H9 (cell line): ENCODE measurements at regions not wholly inside any gene's neighbourhood (a gene's known extent, or its start where the extent isn't known, plus 50 kb on each side); places are given as distances from the start of the nearest gene placed in this dataset.

Experiments used
- DNase-seq: peaks from one replicate; pipeline ENCODE4 v3.0.0-alpha.2; 2017
- H2AFZ ChIP-seq: one replicate; pipeline ENCODE4 v1.6.1; 2013; ENCODE audit warnings: mild to moderate bottlenecking, low read length, control low read depth, moderate library complexity
- H2AK5ac ChIP-seq: 2 replicates; pipeline ENCODE4 v1.6.1; 2013; ENCODE audit warnings: low read length, control low read depth, mixed read lengths; ENCODE audit not compliant: insufficient read length
- H2BK120ac ChIP-seq: one replicate; pipeline ENCODE4 v1.6.1; 2013; ENCODE audit warnings: low read depth, mild to moderate bottlenecking, low read length, control low read depth, inconsistent platforms; ENCODE audit not compliant: poor library complexity, severe bottlenecking
- H2BK12ac ChIP-seq: 2 replicates; pipeline ENCODE4 v1.6.1; 2013; ENCODE audit warnings: low read length, control low read depth, mixed read lengths, low read depth; ENCODE audit not compliant: insufficient read length
- H2BK15ac ChIP-seq: 2 replicates; pipeline ENCODE4 v1.6.1; 2013; ENCODE audit warnings: low read depth, low read length, control low read depth
- H2BK20ac ChIP-seq: one replicate; pipeline ENCODE4 v1.6.1; 2013; ENCODE audit warnings: low read depth, mild to moderate bottlenecking, low read length, control low read depth, inconsistent platforms; ENCODE audit not compliant: poor library complexity, severe bottlenecking
- H2BK5ac ChIP-seq: 2 replicates; pipeline ENCODE4 v1.6.1; 2013; ENCODE audit warnings: low read length, control low read depth, mixed read lengths; ENCODE audit not compliant: insufficient read length
- H3K14ac ChIP-seq: 2 replicates; pipeline ENCODE4 v1.6.1; 2013; ENCODE audit warnings: low read length, control low read depth; ENCODE audit not compliant: insufficient read depth
- H3K18ac ChIP-seq: 2 replicates; pipeline ENCODE4 v1.6.1; 2013; ENCODE audit warnings: low read depth, mild to moderate bottlenecking, mixed read lengths, low read length, control low read depth; ENCODE audit not compliant: insufficient read length
- H3K23ac ChIP-seq: 2 replicates; pipeline ENCODE4 v1.6.1; 2013; ENCODE audit warnings: low read length, control low read depth, mixed read lengths, low read depth; ENCODE audit not compliant: insufficient read length
- H3K23me2 ChIP-seq: 2 replicates; pipeline ENCODE4 v1.6.1; 2013; ENCODE audit warnings: low read depth, mild to moderate bottlenecking, mixed read lengths, low read length, control low read depth; ENCODE audit not compliant: insufficient read length, poor library complexity, severe bottlenecking
- H3K27ac ChIP-seq: 2 replicates; pipeline ENCODE4 v1.5.1; 2013; ENCODE audit warnings: low read length, control low read depth, mixed read lengths, low read depth; ENCODE audit not compliant: insufficient read length
- H3K27me3 ChIP-seq: 2 replicates; pipeline ENCODE4 v1.6.1; 2013; ENCODE audit warnings: low read length, control low read depth, inconsistent platforms; ENCODE audit not compliant: insufficient read depth
- H3K4ac ChIP-seq: 2 replicates; pipeline ENCODE4 v1.6.1; 2013; ENCODE audit warnings: low read depth, mild to moderate bottlenecking, control low read depth, inconsistent platforms, low read length, moderate library complexity
- H3K4me1 ChIP-seq: 2 replicates; pipeline ENCODE4 v1.6.1; 2013; ENCODE audit warnings: low read length, control low read depth, inconsistent platforms; ENCODE audit not compliant: insufficient read depth
- H3K4me2 ChIP-seq: 2 replicates; pipeline ENCODE4 v1.6.1; 2013; ENCODE audit warnings: low read length, control low read depth, mixed read lengths; ENCODE audit not compliant: insufficient read length, insufficient read depth
- H3K56ac ChIP-seq: 2 replicates; pipeline ENCODE4 v1.6.1; 2013; ENCODE audit warnings: low read depth, mild to moderate bottlenecking, mixed read lengths, low read length, control low read depth; ENCODE audit not compliant: insufficient read length
- H3K79me1 ChIP-seq: 2 replicates; pipeline ENCODE4 v1.6.1; 2013; ENCODE audit warnings: low read depth, mild to moderate bottlenecking, moderate library complexity, low read length, control low read depth, inconsistent platforms; ENCODE audit not compliant: insufficient read depth, poor library complexity, severe bottlenecking
- H3K79me2 ChIP-seq: 2 replicates; pipeline ENCODE4 v1.6.1; 2013; ENCODE audit warnings: low read length, control low read depth, inconsistent platforms; ENCODE audit not compliant: insufficient read depth
- H3K9ac ChIP-seq: 2 replicates; pipeline ENCODE4 v1.6.1; 2013; ENCODE audit warnings: low read length, control low read depth, mixed read lengths; ENCODE audit not compliant: insufficient read length; ENCODE audit errors: extremely low read depth
- H3K9me3 ChIP-seq: one replicate; pipeline ENCODE4 v1.6.1; 2013; ENCODE audit warnings: low read depth, low read length, inconsistent platforms; ENCODE audit not compliant: control insufficient read depth
- H3T11ph ChIP-seq: one replicate; pipeline ENCODE4 v1.6.1; 2013; ENCODE audit warnings: mild to moderate bottlenecking, low read length, control low read depth, inconsistent platforms
- H4K20me1 ChIP-seq: one replicate; pipeline ENCODE4 v1.6.1; 2013; ENCODE audit not compliant: control insufficient read depth, insufficient read length, insufficient read depth
- H4K5ac ChIP-seq: 2 replicates; pipeline ENCODE4 v1.6.1; 2013; ENCODE audit warnings: low read depth, mild to moderate bottlenecking, mixed read lengths, low read length, control low read depth; ENCODE audit not compliant: insufficient read length
- H4K8ac ChIP-seq: replicated peaks from 2 replicates; pipeline ENCODE4 v1.6.1; 2013; ENCODE audit warnings: low read length, control low read depth, mixed read lengths, low read depth; ENCODE audit not compliant: insufficient read length
- H4K91ac ChIP-seq: 2 replicates; pipeline ENCODE4 v1.6.1; 2013; ENCODE audit warnings: low read depth, mild to moderate bottlenecking, moderate library complexity, mixed read lengths, low read length, control low read depth; ENCODE audit not compliant: insufficient read length
- H3K27ac Mint-ChIP-seq, 3 experiments: 2 replicates in 2 of 3; 3 replicates in 1 of 3; pipeline ENCODE4 v1.8.0; 2020 to 2021; ENCODE audit warnings: mixed read lengths in 3 of 3, mild to moderate bottlenecking in 1 of 3, moderate library complexity in 1 of 3
- H3K27me3 Mint-ChIP-seq: 2 replicates; pipeline ENCODE4 v1.8.0; 2021; ENCODE audit warnings: low read depth, mild to moderate bottlenecking, moderate library complexity, mixed read lengths
- H3K36me3 Mint-ChIP-seq, 3 experiments: 2 replicates in 2 of 3; 3 replicates in 1 of 3; pipeline ENCODE4 v1.8.0; 2020 to 2021; ENCODE audit warnings: low read depth in 3 of 3, mixed read lengths in 3 of 3; ENCODE audit not compliant: insufficient read depth in 1 of 3
- H3K4me1 Mint-ChIP-seq, 2 experiments: 2 replicates each; pipeline ENCODE4 v1.8.0; 2020; ENCODE audit warnings: mixed read lengths in 2 of 2
- H3K4me3 Mint-ChIP-seq, 2 experiments: 2 replicates in 1 of 2; 3 replicates in 1 of 2; pipeline ENCODE4 v1.8.0; 2020 to 2021; ENCODE audit warnings: mild to moderate bottlenecking in 2 of 2, mixed read lengths in 2 of 2, moderate library complexity in 1 of 2
- H3K9me3 Mint-ChIP-seq, 2 experiments: 2 replicates in 1 of 2; 3 replicates in 1 of 2; pipeline ENCODE4 v1.8.0; 2020; ENCODE audit warnings: mild to moderate bottlenecking in 2 of 2, mixed read lengths in 2 of 2, moderate library complexity in 1 of 2
- WGBS: extraction: QIAGEN DNeasy Blood & Tissue Kit; methylation state at CpG from one replicate; pipeline ENCODE4 v1.1.7; 2013; ENCODE audit warnings: missing lambda C conversion rate, low lambda C conversion rate, mixed read lengths; ENCODE audit not compliant: insufficient read length; ENCODE audit errors: extremely low coverage; 5-methylcytosine and 5-hydroxymethylcytosine counted together
- TF ChIP-seq, protein P1 (sequence below): fragments of 200-600 bp; sonication (generic); conservative IDR thresholded peaks from 3 replicates; pipeline ENCODE4 v1.8.0; 2021; ENCODE audit warnings: antibody characterized with exemption, mild to moderate bottlenecking

DNA sequence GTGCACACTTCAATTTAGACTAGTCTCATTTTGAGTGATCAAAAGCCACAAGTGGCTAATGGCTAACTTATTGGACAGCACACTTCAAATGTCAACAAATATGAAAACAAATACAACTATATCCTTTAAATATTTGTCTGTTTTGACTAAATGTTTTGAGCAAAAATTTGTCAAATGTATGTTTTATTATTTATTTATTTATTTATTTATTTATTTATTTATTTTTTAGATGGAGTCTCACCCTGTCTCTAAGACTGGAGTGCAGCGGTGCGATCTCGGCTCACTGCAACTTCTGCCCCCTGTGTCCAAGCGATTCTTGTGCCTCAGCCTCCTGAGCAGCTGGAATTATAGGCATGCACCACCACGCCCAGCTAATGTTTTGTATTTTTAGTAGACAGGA lies 1392.1 kb upstream of the WWC1 start:
- Mint-ChIP-seq H3K4me1 (peaks cover 0 to under 1% of the 10 kb centered on the region in 2 experiments; a peak in 3 of 4 replicates), H3K4me3 (no peak overlapping the region), H3K27ac (no peak overlapping the region), H3K27me3 (no peaks in the 10 kb centered on the region), H3K9me3 (peaks cover 0 to 3% of the 10 kb centered on the region in 2 experiments; a peak in 1 of 5 replicates), H3K36me3 (no peaks in the 10 kb centered on the region)
- H3K18ac ChIP-seq = no peak overlapping the region
- no peak overlapping the region for H4K5ac ChIP-seq
- H3K23me2 ChIP-seq = no peaks in the 10 kb centered on the region
- no peak overlapping the region for H2BK5ac ChIP-seq
- H4K91ac ChIP-seq = no peak overlapping the region
- H3K14ac ChIP-seq = no peak overlapping the region
- no peak overlapping the region for H2BK15ac ChIP-seq
- no peak overlapping the region for H3K4ac ChIP-seq
- H3K56ac ChIP-seq = no peak overlapping the region
- TF ChIP-seq, protein P1, sequence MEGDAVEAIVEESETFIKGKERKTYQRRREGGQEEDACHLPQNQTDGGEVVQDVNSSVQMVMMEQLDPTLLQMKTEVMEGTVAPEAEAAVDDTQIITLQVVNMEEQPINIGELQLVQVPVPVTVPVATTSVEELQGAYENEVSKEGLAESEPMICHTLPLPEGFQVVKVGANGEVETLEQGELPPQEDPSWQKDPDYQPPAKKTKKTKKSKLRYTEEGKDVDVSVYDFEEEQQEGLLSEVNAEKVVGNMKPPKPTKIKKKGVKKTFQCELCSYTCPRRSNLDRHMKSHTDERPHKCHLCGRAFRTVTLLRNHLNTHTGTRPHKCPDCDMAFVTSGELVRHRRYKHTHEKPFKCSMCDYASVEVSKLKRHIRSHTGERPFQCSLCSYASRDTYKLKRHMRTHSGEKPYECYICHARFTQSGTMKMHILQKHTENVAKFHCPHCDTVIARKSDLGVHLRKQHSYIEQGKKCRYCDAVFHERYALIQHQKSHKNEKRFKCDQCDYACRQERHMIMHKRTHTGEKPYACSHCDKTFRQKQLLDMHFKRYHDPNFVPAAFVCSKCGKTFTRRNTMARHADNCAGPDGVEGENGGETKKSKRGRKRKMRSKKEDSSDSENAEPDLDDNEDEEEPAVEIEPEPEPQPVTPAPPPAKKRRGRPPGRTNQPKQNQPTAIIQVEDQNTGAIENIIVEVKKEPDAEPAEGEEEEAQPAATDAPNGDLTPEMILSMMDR = no peak
- H3K79me2 ChIP-seq = no peaks in the 10 kb centered on the region
- H4K8ac ChIP-seq = no peak overlapping the region
- H2BK20ac ChIP-seq = no peak overlapping the region
- no peak overlapping the region for H3K23ac ChIP-seq
- H2AFZ ChIP-seq = no peak overlapping the region
- H4K20me1 ChIP-seq = no peaks in the 10 kb centered on the region
- H3K9ac ChIP-seq = no peak overlapping the region
- H3K79me1 ChIP-seq = no peaks in the 10 kb centered on the region
- WGBS = no CpG with 5 or more reads among the region's 5 CpGs
- no peak overlapping the region for H3K27ac ChIP-seq
- DNase-seq = no peak
- H3K4me2 ChIP-seq = no peak overlapping the region
- no peaks in the 10 kb centered on the region for H3K9me3 ChIP-seq
- no peaks in the 10 kb centered on the region for H3K4me1 ChIP-seq
- no peak overlapping the region for H2BK12ac ChIP-seq
- H2BK120ac ChIP-seq = no peak overlapping the region
- H3T11ph ChIP-seq = no peak overlapping the region
- H2AK5ac ChIP-seq = no peak overlapping the region
- H3K27me3 ChIP-seq = no peaks in the 10 kb centered on the region
